Ishikawa (cell line): ENCODE measurements at regions not wholly inside any gene's neighbourhood (a gene's known extent, or its start where the extent isn't known, plus 50 kb on each side); places are given as distances from the start of the nearest gene placed in this dataset.

Source experiments
- CEBPB ChIP-seq: IDR thresholded peaks from 2 replicates; pipeline ENCODE4 v1.6.1; 2012
- CREB1 ChIP-seq: IDR thresholded peaks from 2 replicates; pipeline ENCODE4 v1.6.1; 2012; ENCODE audit warnings: low read depth
- EGR1 ChIP-seq: IDR thresholded peaks from 2 replicates; pipeline ENCODE4 v1.6.1; 2012
- EP300 ChIP-seq: IDR thresholded peaks from 2 replicates; pipeline ENCODE4 v1.6.1; 2012; ENCODE audit warnings: borderline replicate concordance
- FOXM1 ChIP-seq: IDR thresholded peaks from 2 replicates; pipeline ENCODE4 v1.6.1; 2012; ENCODE audit warnings: low read depth, borderline replicate concordance
- MAX ChIP-seq: IDR thresholded peaks from 2 replicates; pipeline ENCODE4 v1.6.1; 2012
- NFIC ChIP-seq: IDR thresholded peaks from 2 replicates; pipeline ENCODE4 v1.6.1; 2012
- RAD21 ChIP-seq: IDR thresholded peaks from 2 replicates; pipeline ENCODE4 v1.6.1; 2012; ENCODE audit warnings: low read depth
- REST ChIP-seq: IDR thresholded peaks from 2 replicates; pipeline ENCODE4 v1.6.1; 2012; ENCODE audit warnings: low read depth, mild to moderate bottlenecking
- TAF1 ChIP-seq: IDR thresholded peaks from 2 replicates; pipeline ENCODE4 v1.6.1; 2012; ENCODE audit warnings: low read depth, mild to moderate bottlenecking
- TCF12 ChIP-seq: IDR thresholded peaks from 2 replicates; pipeline ENCODE4 v1.6.1; 2012; ENCODE audit warnings: low read depth
- TEAD4 ChIP-seq: IDR thresholded peaks from 2 replicates; pipeline ENCODE4 v1.6.1; 2012
- USF1 ChIP-seq: IDR thresholded peaks from 2 replicates; pipeline ENCODE4 v1.6.1; 2012
- YY1 ChIP-seq: IDR thresholded peaks from 2 replicates; pipeline ENCODE4 v1.6.1; 2012; ENCODE audit warnings: low read depth
- ZBTB7A ChIP-seq: IDR thresholded peaks from 2 replicates; pipeline ENCODE4 v1.6.1; 2012; ENCODE audit warnings: low read depth

- TF ChIP-seq TAF1 (no peak), ZBTB7A (no peak), TCF12 (no peak), NFIC (no peak), MAX (no peak), FOXM1 (no peak)
These were observed 403.4 kb upstream of the MC4R start for GRCh38 chr18:60775978-60776377.

GRCh38 chr18:60784161-60784560, 411.6 kb upstream of the MC4R start:
- TF ChIP-seq REST (no peak), NFIC (no peak)

GRCh38 chr18:60794802-60795201, 422.2 kb upstream of the MC4R start:
- no peak for TF ChIP-seq MAX
- no peak for TF ChIP-seq FOXM1
- TF ChIP-seq ZBTB7A = no peak
- no peak for TF ChIP-seq EGR1
- no peak for TF ChIP-seq EP300
- TF ChIP-seq YY1 = no peak
- no peak for TF ChIP-seq CREB1

- TF ChIP-seq TAF1 (no peak), ZBTB7A (no peak), YY1 (no peak), EP300 (no peak), TEAD4 (no peak), REST (no peak), RAD21 (no peak), CEBPB (no peak), FOXM1 (no peak), TCF12 (no peak), CREB1 (no peak), EGR1 (no peak), MAX (no peak), USF1 (no peak), NFIC (no peak)
These were observed 431.8 kb upstream of the MC4R start for GRCh38 chr18:60804415-60804814.

- TF ChIP-seq MAX (no peak), TCF12 (no peak), EGR1 (no peak), RAD21 (no peak), TEAD4 (no peak), CEBPB (no peak), FOXM1 (no peak), EP300 (no peak), USF1 (no peak), TAF1 (no peak), YY1 (no peak), REST (no peak), CREB1 (no peak), ZBTB7A (no peak), NFIC (no peak)
These were observed 437.4 kb upstream of the MC4R start for GRCh38 chr18:60809937-60810336.
